ENCODE measurements at regions not wholly inside any gene's neighbourhood (a gene's known extent, or its start where the extent isn't known, plus 50 kb on each side); places are given as distances from the start of the nearest gene placed in this dataset.

GRCh38 chr16:6536411-6536810 is 796.2 kb upstream of the RBFOX1 start:
- no peak for TF ChIP-seq CTCF (conservative IDR thresholded peaks at IDR 0.05; ENCODE audit: low read length)
- TF ChIP-seq EZH2phosphoT487 (IDR thresholded peaks at IDR 0.05; ENCODE audit: borderline replicate concordance, low read depth, low read length), result no peak
